ENCODE measurements at regions not wholly inside any gene's neighbourhood (a gene's known extent, or its start where the extent isn't known, plus 50 kb on each side); places are given as distances from the start of the nearest gene placed in this dataset.

GRCh38 chr9:81489046-81489445, 200.3 kb downstream of the TLE1 start:
- Histone ChIP-seq H3K36me3 (no peaks in the 10 kb centered on the region), H3K4me3 (no peak overlapping the region), H3K4me1 (no peaks in the 10 kb centered on the region), H3K27me3 (no peaks in the 10 kb centered on the region), H3K9me3 (peaks cover 0 to 4% of the 10 kb centered on the region in 2 donors), H3K27ac (no peak overlapping the region)
- ATAC-seq: no peak
- DNase-seq: no peak
- TF ChIP-seq CTCF (IDR thresholded peaks at IDR 0.05): no peak
- intact Hi-C loops (cut with DNase I): no loop called here

- Histone ChIP-seq H3K4me3 (no peak overlapping the region), H3K9me3 (peaks cover 0 to 11% of the 10 kb centered on the region in 2 donors), H3K4me1 (no peaks in the 10 kb centered on the region), H3K27ac (no peak overlapping the region), H3K27me3 (no peaks in the 10 kb centered on the region), H3K36me3 (no peaks in the 10 kb centered on the region)
- ATAC-seq: no peak
- intact Hi-C loops (cut with DNase I): no loop called here
- TF ChIP-seq CTCF (IDR thresholded peaks at IDR 0.05): no peak
- DNase-seq: no peak
Measured at GRCh38 chr9:81480828-81481604, 208.3 kb downstream of the TLE1 start.

GRCh38 chr9:81479573-81479972, 209.8 kb downstream of the TLE1 start:
- Histone ChIP-seq H3K4me3 (no peak overlapping the region), H3K27me3 (no peaks in the 10 kb centered on the region), H3K36me3 (no peaks in the 10 kb centered on the region), H3K9me3 (peaks cover 0 to 7% of the 10 kb centered on the region in 2 donors), H3K4me1 (no peaks in the 10 kb centered on the region), H3K27ac (no peak overlapping the region)
- intact Hi-C loops (cut with DNase I): no loop called here
- DNase-seq: no peak
- no peak for ATAC-seq
- TF ChIP-seq CTCF (IDR thresholded peaks at IDR 0.05): no peak

- no peaks in the 10 kb centered on the region for H3K4me1 ChIP-seq
- TF ChIP-seq CTCF (IDR thresholded peaks at IDR 0.05): no peak
- H3K4me3 ChIP-seq: no peak overlapping the region
- no peaks in the 10 kb centered on the region for H3K27me3 ChIP-seq
- H3K9me3 ChIP-seq: peaks cover 0 to 7% of the 10 kb centered on the region in 2 donors
- ATAC-seq (no peak), DNase-seq (no peak)
- intact Hi-C loops (cut with DNase I): no loop called here
- no peaks in the 10 kb centered on the region for H3K36me3 ChIP-seq
- H3K27ac ChIP-seq: no peak overlapping the region
Measured at GRCh38 chr9:81477669-81478068, 211.7 kb downstream of the TLE1 start.

- TF ChIP-seq CTCF (IDR thresholded peaks at IDR 0.05): no peak
- no peak for ATAC-seq
Measured at GRCh38 chr9:81476813-81477490, 212.4 kb downstream of the TLE1 start.

More at GRCh38 chr9:81476813-81477490, 212.4 kb downstream of the TLE1 start:
- intact Hi-C loops (cut with DNase I): no loop called here
- H3K27ac ChIP-seq: no peak overlapping the region
- DNase-seq: no peak
- no peaks in the 10 kb centered on the region for H3K36me3 ChIP-seq
- H3K4me1 ChIP-seq: no peaks in the 10 kb centered on the region
- H3K27me3 ChIP-seq: no peaks in the 10 kb centered on the region
- peaks cover 0 to 4% of the 10 kb centered on the region in 2 donors for H3K9me3 ChIP-seq
- no peak overlapping the region for H3K4me3 ChIP-seq

Data from left lung (tissue), 4 donors.